ENCODE measurements at regions not wholly inside any gene's neighbourhood (a gene's known extent, or its start where the extent isn't known, plus 50 kb on each side); places are given as distances from the start of the nearest gene placed in this dataset.

- no peak for DNase-seq
Measured at GRCh38 chr2:48145845-48146452, 168.5 kb upstream of the FOXN2 start.

GRCh38 chr2:48146552-48146951 lies 167.9 kb upstream of the FOXN2 start:
- DNase-seq = no peak

GRCh38 chr2:48147719-48148118 lies 166.8 kb upstream of the FOXN2 start:
- DNase-seq = no peak

GRCh38 chr2:48148841-48149430 lies 165.5 kb upstream of the FOXN2 start:
- DNase-seq = no peak

- DNase-seq = no peak
Measured at GRCh38 chr2:48157150-48157549, 157.3 kb upstream of the FOXN2 start.

GRCh38 chr2:48161628-48162027 lies 152.9 kb upstream of the FOXN2 start:
- no peak for DNase-seq

GRCh38 chr2:48162742-48163141 lies 151.7 kb upstream of the FOXN2 start:
- no peak for DNase-seq

- DNase-seq = no peak
Measured at GRCh38 chr2:48165070-48165753, 149.3 kb upstream of the FOXN2 start.

GRCh38 chr2:48169141-48169592 lies 145.3 kb upstream of the FOXN2 start:
- no peak for DNase-seq

- no peak for DNase-seq
Measured at GRCh38 chr2:48170281-48170680, 144.2 kb upstream of the FOXN2 start.

- DNase-seq = no peak
Measured at GRCh38 chr2:48173141-48173540, 141.3 kb upstream of the FOXN2 start.

- DNase-seq = no peak
Measured at GRCh38 chr2:48174503-48174902, 140.0 kb upstream of the FOXN2 start.

- DNase-seq = no peak
Measured at GRCh38 chr2:48175254-48175653, 139.2 kb upstream of the FOXN2 start.

GRCh38 chr2:48175656-48176055 lies 138.8 kb upstream of the FOXN2 start:
- no peak for DNase-seq

- DNase-seq = no peak
Measured at GRCh38 chr2:48176876-48177275, 137.6 kb upstream of the FOXN2 start.

- DNase-seq = no peak
Measured at GRCh38 chr2:48178611-48179010, 135.9 kb upstream of the FOXN2 start.

GRCh38 chr2:48180557-48180956 lies 133.9 kb upstream of the FOXN2 start:
- DNase-seq = no peak

- DNase-seq = no peak
Measured at GRCh38 chr2:48183276-48183675, 131.2 kb upstream of the FOXN2 start.

- no peak for DNase-seq
Measured at GRCh38 chr2:48183991-48184390, 130.5 kb upstream of the FOXN2 start.

GRCh38 chr2:48187503-48187902 lies 127.0 kb upstream of the FOXN2 start:
- DNase-seq = no peak

GRCh38 chr2:48189552-48190228 lies 124.8 kb upstream of the FOXN2 start:
- no peak for DNase-seq

GRCh38 chr2:48190230-48190629 lies 124.3 kb upstream of the FOXN2 start:
- DNase-seq = no peak

- DNase-seq = no peak
Measured at GRCh38 chr2:48194641-48195040, 119.8 kb upstream of the FOXN2 start.

GRCh38 chr2:48195169-48195568 lies 119.3 kb upstream of the FOXN2 start:
- no peak for DNase-seq

Measured in RPMI8226 (cell line).